ENCODE measurements at regions not wholly inside any gene's neighbourhood (a gene's known extent, or its start where the extent isn't known, plus 50 kb on each side); places are given as distances from the start of the nearest gene placed in this dataset.
"Not testable (repeated sequence)": the region's sequence is repeated elsewhere in the genome, so short reads cannot be mapped to it uniquely, and the experiment has no call there.

- CTCF ChIA-PET; H3K4me1 Mint-ChIP-seq (ENCODE audit: insufficient read depth, unreplicated experiment); H3K9me3 Mint-ChIP-seq (ENCODE audit: unreplicated experiment); POLR2A ChIA-PET; H3K27ac Mint-ChIP-seq (ENCODE audit: low read depth, unreplicated experiment); DNase-seq (ENCODE audit: unreplicated experiment); BruUV-seq (replicated peaks); H3K36me3 Mint-ChIP-seq (ENCODE audit: insufficient read depth, unreplicated experiment); H3K4me3 Mint-ChIP-seq (ENCODE audit: unreplicated experiment); intact Hi-C loops (cut with micrococcal nuclease): not testable (repeated sequence)
- peaks cover 61% of the 10 kb centered on the region for H3K27me3 Mint-ChIP-seq (ENCODE audit: insufficient read depth, unreplicated experiment)
These were observed 89.8 kb downstream of the DNAAF6 start for GRCh38 chrX:107296184-107296583.

GRCh38 chrX:107298276-107298675 is 91.9 kb downstream of the DNAAF6 start:
- no peak overlapping the region for H3K27ac Mint-ChIP-seq (ENCODE audit: low read depth, unreplicated experiment)
- H3K4me3 Mint-ChIP-seq (ENCODE audit: unreplicated experiment) = no peak overlapping the region
- TF ChIP-seq CTCF (IDR thresholded peaks at IDR 0.05; ENCODE audit: unreplicated experiment) = no peak
- peaks cover 9% of the 10 kb centered on the region for H3K9me3 Mint-ChIP-seq (ENCODE audit: unreplicated experiment)
- H3K27me3 Mint-ChIP-seq (ENCODE audit: insufficient read depth, unreplicated experiment) = peaks cover 75% of the 10 kb centered on the region
- intact Hi-C loops (cut with micrococcal nuclease) = no loop called here
- DNase-seq (ENCODE audit: unreplicated experiment) = no peak
- ChIA-PET POLR2A (no interaction called here), CTCF (no interaction called here)
- no peaks in the 10 kb centered on the region for H3K36me3 Mint-ChIP-seq (ENCODE audit: insufficient read depth, unreplicated experiment)
- no TSS peak for BruUV-seq (replicated peaks)
- no peaks in the 10 kb centered on the region for H3K4me1 Mint-ChIP-seq (ENCODE audit: insufficient read depth, unreplicated experiment)

- H3K4me3 Mint-ChIP-seq (ENCODE audit: unreplicated experiment) = no peak overlapping the region
- H3K9me3 Mint-ChIP-seq (ENCODE audit: unreplicated experiment) = peaks cover 19% of the 10 kb centered on the region
- H3K36me3 Mint-ChIP-seq (ENCODE audit: insufficient read depth, unreplicated experiment) = no peaks in the 10 kb centered on the region
- DNase-seq (ENCODE audit: unreplicated experiment) = no peak
- intact Hi-C loops (cut with micrococcal nuclease) = no loop called here
- TF ChIP-seq CTCF (IDR thresholded peaks at IDR 0.05; ENCODE audit: unreplicated experiment) = no peak
- no peak overlapping the region for H3K27ac Mint-ChIP-seq (ENCODE audit: low read depth, unreplicated experiment)
- POLR2A ChIA-PET = no interaction called here
- CTCF ChIA-PET = no interaction called here
- H3K4me1 Mint-ChIP-seq (ENCODE audit: insufficient read depth, unreplicated experiment) = no peaks in the 10 kb centered on the region
- peaks cover 94% of the 10 kb centered on the region for H3K27me3 Mint-ChIP-seq (ENCODE audit: insufficient read depth, unreplicated experiment)
- BruUV-seq (replicated peaks) = no TSS peak
These were observed 94.8 kb downstream of the DNAAF6 start for GRCh38 chrX:107301253-107301652.

GRCh38 chrX:107304141-107304540 is 97.7 kb downstream of the DNAAF6 start:
- intact Hi-C loops (cut with micrococcal nuclease) = no loop called here
- ChIA-PET POLR2A (interaction anchor here (0.6 kb wide), 1 partner anchor 74 kb away, joined by 3 read pairs; no protein-coding TSS in a partner anchor), CTCF (interaction anchor here (0.6 kb wide), 3 partner anchors 23 to 901 kb away, joined by 3 to 5 read pairs (median 3); no protein-coding TSS in a partner anchor)
- Mint-ChIP-seq H3K4me3 (ENCODE audit: unreplicated experiment) (no peak overlapping the region), H3K4me1 (ENCODE audit: insufficient read depth, unreplicated experiment) (no peaks in the 10 kb centered on the region), H3K9me3 (ENCODE audit: unreplicated experiment) (peaks cover 15% of the 10 kb centered on the region), H3K36me3 (ENCODE audit: insufficient read depth, unreplicated experiment) (no peaks in the 10 kb centered on the region), H3K27ac (ENCODE audit: low read depth, unreplicated experiment) (no peak overlapping the region), H3K27me3 (ENCODE audit: insufficient read depth, unreplicated experiment) (peaks cover 93% of the 10 kb centered on the region)
- TF ChIP-seq CTCF (IDR thresholded peaks at IDR 0.05; ENCODE audit: unreplicated experiment) = no peak
- no TSS peak for BruUV-seq (replicated peaks)
- no peak for DNase-seq (ENCODE audit: unreplicated experiment)

All from MCF 10A (cell line).